PC-3 (cell line): ENCODE measurements at regions not wholly inside any gene's neighbourhood (a gene's known extent, or its start where the extent isn't known, plus 50 kb on each side); places are given as distances from the start of the nearest gene placed in this dataset.

Source experiments
- ATAC-seq: fragments of 200-7000 bp; cut with Tn5 transposase; 2 replicates; pipeline ENCODE4 v1.9.1; 2020; ENCODE audit warnings: mild to moderate bottlenecking, moderate library complexity
- BruUV-seq: library from RNA; stranded (reverse); fragments of 400-500 nt; replicated peaks from 2 replicates; lab custom pipeline; 2021; lab: Mats Ljungman, UMichigan
- CTCF ChIA-PET: fragments of 300-600 bp; sonication (Branson Sonifier 250); formaldehyde crosslinking; loops from one replicate; lab custom pipeline; 2022; ENCODE audit warnings: antibody characterized with exemption; lab: Charles Lee
- POLR2A ChIA-PET: fragments of 300-600 bp; sonication (Branson Sonifier 250); formaldehyde crosslinking; loops from one replicate; lab custom pipeline; 2022; ENCODE audit warnings: antibody characterized with exemption; ENCODE audit not compliant: unreplicated experiment; lab: Charles Lee
- DNase-seq: peaks from one replicate; pipeline ENCODE4 v3.0.0-alpha.2; 2015
- H2AFZ ChIP-seq: fragments of 300-600 bp; sonication (generic); 2 replicates; pipeline ENCODE4 v1.6.0; 2016; ENCODE audit warnings: antibody characterized with exemption, low read length
- H3F3A ChIP-seq: fragments of 300-600 bp; sonication (generic); one replicate; pipeline ENCODE4 v1.6.0; 2017; ENCODE audit warnings: antibody characterized with exemption, low read length, control low read depth, mild to moderate bottlenecking; ENCODE audit not compliant: unreplicated experiment
- H3K27ac ChIP-seq: fragments of 300-600 bp; sonication (generic); 2 replicates; pipeline ENCODE4 v1.5.1; 2016; ENCODE audit warnings: mild to moderate bottlenecking, low read length
- H3K27me3 ChIP-seq: fragments of 300-600 bp; sonication (generic); 2 replicates; pipeline ENCODE4 v1.6.1; 2016; ENCODE audit warnings: low read length, mixed read lengths
- H3K36me3 ChIP-seq: fragments of 300-600 bp; sonication (generic); 2 replicates; pipeline ENCODE4 v1.6.1; 2016; ENCODE audit warnings: low read depth, mixed run types, low read length, mixed read lengths
- H3K4me1 ChIP-seq: fragments of 300-600 bp; sonication (generic); 2 replicates; pipeline ENCODE4 v1.5.1; 2016; ENCODE audit warnings: low read length; ENCODE audit not compliant: insufficient read depth
- H3K4me2 ChIP-seq: fragments of 300-600 bp; sonication (generic); 2 replicates; pipeline ENCODE4 v1.6.0; 2016; ENCODE audit warnings: low read length
- H3K4me3 ChIP-seq: fragments of 300-600 bp; sonication (generic); 2 replicates; pipeline ENCODE4 v1.5.1; 2016; ENCODE audit warnings: mild to moderate bottlenecking, low read length, mixed read lengths
- H3K79me2 ChIP-seq: fragments of 300-600 bp; sonication (generic); 2 replicates; pipeline ENCODE4 v1.6.1; 2017; ENCODE audit warnings: low read length, mixed read lengths
- H3K9ac ChIP-seq: fragments of 300-600 bp; sonication (generic); 2 replicates; pipeline ENCODE4 v1.6.0; 2016; ENCODE audit warnings: mild to moderate bottlenecking, low read length
- H3K9me2 ChIP-seq: fragments of 300-600 bp; sonication (generic); replicated peaks from 2 replicates; pipeline ENCODE4 v1.6.1; 2016; ENCODE audit warnings: mixed run types, low read length, mixed read lengths
- H3K9me3 ChIP-seq: fragments of 300-600 bp; sonication (generic); 2 replicates; pipeline ENCODE4 v1.6.1; 2016; ENCODE audit warnings: low read length, mixed read lengths
- H4K20me1 ChIP-seq: fragments of 300-600 bp; sonication (generic); 2 replicates; pipeline ENCODE4 v1.6.1; 2016; ENCODE audit warnings: low read length, mixed read lengths
- EZH2 ChIP-seq: fragments of 300-600 bp; sonication (generic); IDR thresholded peaks from one replicate; pipeline ENCODE4 v1.6.1; 2017; ENCODE audit warnings: antibody characterized with exemption, mild to moderate bottlenecking, low read length; ENCODE audit not compliant: unreplicated experiment
- EZH2phosphoT487 ChIP-seq: fragments of 300-600 bp; sonication (generic); IDR thresholded peaks from 2 replicates; pipeline ENCODE4 v1.6.1; 2018; ENCODE audit warnings: mild to moderate bottlenecking, antibody characterized with exemption, low read length, borderline replicate concordance
- intact Hi-C: fragments of 100-400 bp; cut with micrococcal nuclease; formaldehyde crosslinking; loops from 2 replicates; pipeline ENCODE4 v1.9.0; 2023
- TF ChIP-seq, protein P1 (sequence below): fragments of 300-600 bp; sonication (generic); conservative IDR thresholded peaks from 2 replicates; pipeline ENCODE4 v1.5.1; 2017; ENCODE audit warnings: antibody characterized with exemption, low read depth, mild to moderate bottlenecking, low read length

- Histone ChIP-seq H3K9me2 (no peaks in the 10 kb centered on the region), H3K27ac (peak overlapping the region; percentile 38), H3K79me2 (no peaks in the 10 kb centered on the region), H3F3A (no peaks in the 10 kb centered on the region), H2AFZ (no peak overlapping the region), H3K9me3 (no peaks in the 10 kb centered on the region), H3K36me3 (no peaks in the 10 kb centered on the region), H3K9ac (no peak overlapping the region; the same call in 1 of the 2 replicates), H4K20me1 (no peaks in the 10 kb centered on the region), H3K4me1 (peaks cover 30% of the 10 kb centered on the region), H3K27me3 (no peaks in the 10 kb centered on the region), H3K4me2 (0 out of 2 replicates have a peak overlapping the region, but pooled peaks have one; percentile 18), H3K4me3 (no peak overlapping the region)
- ChIA-PET CTCF (no interaction called here), POLR2A (no interaction called here)
- no peak for ATAC-seq
- DNase-seq = no peak
- intact Hi-C loops = no loop called here
- no TSS peak for BruUV-seq
- TF ChIP-seq EZH2 (no peak), EZH2phosphoT487 (no peak)
- TF ChIP-seq, protein P1, sequence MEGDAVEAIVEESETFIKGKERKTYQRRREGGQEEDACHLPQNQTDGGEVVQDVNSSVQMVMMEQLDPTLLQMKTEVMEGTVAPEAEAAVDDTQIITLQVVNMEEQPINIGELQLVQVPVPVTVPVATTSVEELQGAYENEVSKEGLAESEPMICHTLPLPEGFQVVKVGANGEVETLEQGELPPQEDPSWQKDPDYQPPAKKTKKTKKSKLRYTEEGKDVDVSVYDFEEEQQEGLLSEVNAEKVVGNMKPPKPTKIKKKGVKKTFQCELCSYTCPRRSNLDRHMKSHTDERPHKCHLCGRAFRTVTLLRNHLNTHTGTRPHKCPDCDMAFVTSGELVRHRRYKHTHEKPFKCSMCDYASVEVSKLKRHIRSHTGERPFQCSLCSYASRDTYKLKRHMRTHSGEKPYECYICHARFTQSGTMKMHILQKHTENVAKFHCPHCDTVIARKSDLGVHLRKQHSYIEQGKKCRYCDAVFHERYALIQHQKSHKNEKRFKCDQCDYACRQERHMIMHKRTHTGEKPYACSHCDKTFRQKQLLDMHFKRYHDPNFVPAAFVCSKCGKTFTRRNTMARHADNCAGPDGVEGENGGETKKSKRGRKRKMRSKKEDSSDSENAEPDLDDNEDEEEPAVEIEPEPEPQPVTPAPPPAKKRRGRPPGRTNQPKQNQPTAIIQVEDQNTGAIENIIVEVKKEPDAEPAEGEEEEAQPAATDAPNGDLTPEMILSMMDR = no peak
Observed at GRCh38 chr13:44137466-44137865, 236.2 kb upstream of the SERP2 start.

GRCh38 chr13:44140146-44140545, 233.5 kb upstream of the SERP2 start:
- no peaks in the 10 kb centered on the region for H4K20me1 ChIP-seq
- CTCF ChIA-PET = no interaction called here
- H3K4me1 ChIP-seq = peaks cover 36% of the 10 kb centered on the region
- DNase-seq (no peak), ATAC-seq (no peak)
- TF ChIP-seq EZH2phosphoT487 (no peak), EZH2 (no peak)
- TF ChIP-seq, protein P1 = no peak
- BruUV-seq = no TSS peak
- no peak overlapping the region for H3K27ac ChIP-seq
- H3K36me3 ChIP-seq = no peaks in the 10 kb centered on the region
- no peak overlapping the region for H2AFZ ChIP-seq
- H3F3A ChIP-seq = no peaks in the 10 kb centered on the region
- H3K9me3 ChIP-seq = no peaks in the 10 kb centered on the region
- no peaks in the 10 kb centered on the region for H3K27me3 ChIP-seq
- no peak overlapping the region for H3K4me3 ChIP-seq
- POLR2A ChIA-PET = no interaction called here
- intact Hi-C loops = loop anchor here (5.0 kb wide), 1 partner anchor 88 kb away; no protein-coding TSS in a partner anchor
- no peak overlapping the region for H3K4me2 ChIP-seq
- H3K9me2 ChIP-seq = no peaks in the 10 kb centered on the region
- no peak overlapping the region for H3K9ac ChIP-seq
- no peaks in the 10 kb centered on the region for H3K79me2 ChIP-seq
